Sigmoid colon (tissue), 6 donors: ENCODE measurements at regions not wholly inside any gene's neighbourhood (a gene's known extent, or its start where the extent isn't known, plus 50 kb on each side); places are given as distances from the start of the nearest gene placed in this dataset.

Experiments
- DNase-seq: peaks from one replicate; pipeline ENCODE4 v3.0.0-alpha.2; 2019
- H3K27ac ChIP-seq, 4 donors: fragments of 200-600 bp; sonication (generic); one replicate each; pipeline ENCODE4 v1.5.1; 2016 to 2019; ENCODE audit warnings: mild to moderate bottlenecking in 1 of 4
- H3K27me3 ChIP-seq, 3 donors: fragments of 200-600 bp; sonication (generic); one replicate each; pipeline ENCODE4 v1.5.1; 2019; ENCODE audit warnings: mild to moderate bottlenecking in 1 of 3
- H3K36me3 ChIP-seq, 4 donors: fragments of 200-600 bp; sonication (generic); one replicate each; pipeline ENCODE4 v1.5.1; 2016 to 2019
- H3K4me1 ChIP-seq, 4 donors: fragments of 200-600 bp; sonication (generic); one replicate each; pipeline ENCODE4 v1.5.1; 2017 to 2019
- H3K4me3 ChIP-seq, 4 donors: fragments of 200-600 bp; sonication (generic); one replicate each; pipeline ENCODE4 v1.5.1; 2017 to 2019; ENCODE audit warnings: mild to moderate bottlenecking in 2 of 4, moderate library complexity in 1 of 4
- H3K9me3 ChIP-seq, 4 donors: fragments of 200-600 bp in 3 of 4; sonication (generic) in 3 of 4; one replicate each; pipeline versions ENCODE4 v1.5.1 to v1.6.1; 2013 to 2019
- CTCF ChIP-seq, 4 experiments: fragments of 450-650 bp in 3 of 4; fragments of 200-600 bp in 1 of 4; IDR thresholded peaks; one replicate each; pipeline ENCODE4 v1.5.1; 2016 to 2019; ENCODE audit warnings: antibody characterized with exemption in 4 of 4, mild to moderate bottlenecking in 3 of 4, moderate library complexity in 2 of 4
- EP300 ChIP-seq, 4 donors: sonication (generic); formaldehyde crosslinking; IDR thresholded peaks; one replicate each; pipeline ENCODE4 v1.6.1; 2017; ENCODE audit warnings: antibody characterized with exemption in 4 of 4
- POLR2A ChIP-seq, 2 donors: fragments of 450-650 bp; IDR thresholded peaks; one replicate each; pipeline ENCODE4 v1.6.1; 2016; ENCODE audit warnings: antibody characterized with exemption in 2 of 2, mild to moderate bottlenecking in 2 of 2, moderate library complexity in 2 of 2
- POLR2AphosphoS5 ChIP-seq, 4 donors: sonication (generic); formaldehyde crosslinking; IDR thresholded peaks; one replicate each; pipeline ENCODE4 v1.6.1; 2017; ENCODE audit warnings: antibody characterized with exemption in 4 of 4
- WGBS, 2 donors: extraction: QIAGEN DNeasy Blood & Tissue Kit; methylation state at CpG; one replicate each; pipeline ENCODE4 v1.1.7; 2013; 5-methylcytosine and 5-hydroxymethylcytosine counted together
- intact Hi-C: fragments of 100-400 bp; cut with DNase I; formaldehyde crosslinking; loops from one replicate; pipeline ENCODE4 v1.15.1; 2023
- donor health status: healthy with polysubstance abuse.
- donor health status: healthy.

GRCh38 chr14:22464422-22465142, 124.4 kb downstream of the DAD1 start:
- no peaks in the 10 kb centered on the region for H3K27me3 ChIP-seq
- no peaks in the 10 kb centered on the region for H3K36me3 ChIP-seq
- WGBS, 2 donors = 81 to 91% methylated on average over 4 of the region's 4 CpGs
- intact Hi-C loops = no loop called here
- TF ChIP-seq POLR2A (IDR thresholded peaks at IDR 0.05) = no peak
- no peak for TF ChIP-seq EP300 (IDR thresholded peaks at IDR 0.05)
- no peak for TF ChIP-seq POLR2AphosphoS5 (IDR thresholded peaks at IDR 0.05)
- TF ChIP-seq CTCF (IDR thresholded peaks at IDR 0.05) = no peak
- H3K9me3 ChIP-seq = no peaks in the 10 kb centered on the region
- H3K4me3 ChIP-seq = no peak overlapping the region
- DNase-seq = no peak
- H3K4me1 ChIP-seq = peaks cover 0 to 20% (median 11%) of the 10 kb centered on the region in 4 donors
- H3K27ac ChIP-seq = no peak overlapping the region

- H3K27me3 ChIP-seq = no peaks in the 10 kb centered on the region
- intact Hi-C loops = no loop called here
- no peak overlapping the region for H3K27ac ChIP-seq
- WGBS, 2 donors = 63 to 87% methylated on average over 4 of the region's 4 CpGs
- peaks cover 0 to 12% (median 9%) of the 10 kb centered on the region in 4 donors for H3K4me1 ChIP-seq
- no peak for DNase-seq
- no peaks in the 10 kb centered on the region for H3K36me3 ChIP-seq
- TF ChIP-seq CTCF (IDR thresholded peaks at IDR 0.05) (no peak), EP300 (IDR thresholded peaks at IDR 0.05) (no peak)
- H3K9me3 ChIP-seq = no peaks in the 10 kb centered on the region
- no peak overlapping the region for H3K4me3 ChIP-seq
Observed at GRCh38 chr14:22463763-22464173, 125.3 kb downstream of the DAD1 start.

- Histone ChIP-seq H3K9me3 (no peaks in the 10 kb centered on the region), H3K27me3 (no peaks in the 10 kb centered on the region), H3K4me3 (no peak overlapping the region), H3K27ac (no peak overlapping the region), H3K36me3 (no peaks in the 10 kb centered on the region), H3K4me1 (peaks cover 0 to 11% (median 9%) of the 10 kb centered on the region in 4 donors)
- TF ChIP-seq POLR2AphosphoS5 (IDR thresholded peaks at IDR 0.05) (no peak), EP300 (IDR thresholded peaks at IDR 0.05) (no peak)
- 90 to 92% methylated on average over 4 of the region's 4 CpGs for WGBS, 2 donors
- intact Hi-C loops = no loop called here
- DNase-seq = no peak
Observed at GRCh38 chr14:22462923-22463322, 126.1 kb downstream of the DAD1 start.

GRCh38 chr14:22460461-22461195, 128.4 kb downstream of the DAD1 start:
- TF ChIP-seq POLR2AphosphoS5 (IDR thresholded peaks at IDR 0.05) (no peak), EP300 (IDR thresholded peaks at IDR 0.05) (no peak), CTCF (IDR thresholded peaks at IDR 0.05) (no peak), POLR2A (IDR thresholded peaks at IDR 0.05) (no peak)
- Histone ChIP-seq H3K27me3 (no peaks in the 10 kb centered on the region), H3K9me3 (no peaks in the 10 kb centered on the region), H3K4me3 (no peak overlapping the region), H3K36me3 (no peaks in the 10 kb centered on the region), H3K27ac (no peak overlapping the region), H3K4me1 (peaks cover 0 to 19% (median 12%) of the 10 kb centered on the region in 4 donors)
- WGBS, 2 donors = 41 to 85% methylated on average over 4 of the region's 4 CpGs
- intact Hi-C loops = no loop called here
- DNase-seq = no peak

- H3K4me3 ChIP-seq = no peak overlapping the region
- peaks cover 0 to 22% (median 12%) of the 10 kb centered on the region in 4 donors for H3K4me1 ChIP-seq
- H3K27ac ChIP-seq = no peak overlapping the region
- 89 to 98% methylated on average over 2 of the region's 2 CpGs for WGBS, 2 donors
- no peaks in the 10 kb centered on the region for H3K27me3 ChIP-seq
- no peak for DNase-seq
- intact Hi-C loops = no loop called here
- H3K36me3 ChIP-seq = no peaks in the 10 kb centered on the region
- no peak for TF ChIP-seq POLR2A (IDR thresholded peaks at IDR 0.05)
- TF ChIP-seq CTCF (IDR thresholded peaks at IDR 0.05) = no peak
- no peak for TF ChIP-seq EP300 (IDR thresholded peaks at IDR 0.05)
- no peak for TF ChIP-seq POLR2AphosphoS5 (IDR thresholded peaks at IDR 0.05)
- H3K9me3 ChIP-seq = no peaks in the 10 kb centered on the region
Observed at GRCh38 chr14:22458737-22459136, 130.3 kb downstream of the DAD1 start.
